ENCODE measurements at regions not wholly inside any gene's neighbourhood (a gene's known extent, or its start where the extent isn't known, plus 50 kb on each side); places are given as distances from the start of the nearest gene placed in this dataset.

DNA sequence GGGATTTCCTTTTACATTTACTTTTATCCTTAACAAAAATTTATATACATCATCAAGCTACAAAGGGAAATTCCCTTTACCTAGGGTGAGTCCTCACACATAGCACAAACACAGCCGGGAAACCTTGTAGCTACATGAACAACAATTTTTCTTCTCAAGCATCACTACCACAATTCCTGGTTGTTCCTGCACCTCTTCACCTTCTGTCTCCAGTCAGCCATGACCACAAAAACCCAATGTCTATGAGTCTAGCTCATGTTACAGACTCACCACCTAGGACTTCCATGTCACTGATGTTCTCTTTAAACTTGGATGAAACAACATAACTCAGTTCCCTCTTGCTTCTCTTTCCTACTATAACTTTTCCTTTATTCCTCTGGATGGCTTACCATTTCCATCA, 460.4 kb downstream of the MBD2 start:
- no peak for TF ChIP-seq CTCF (IDR thresholded peaks at IDR 0.05; ENCODE audit: insufficient read depth, low read depth, low read length)
- no peak for DNase-seq (ENCODE audit: low read depth)
- no peak overlapping the region for H3K4me3 ChIP-seq (ENCODE audit: low read depth, low read length)

GRCh38 chr18:53757328-53757727, 467.1 kb downstream of the MBD2 start:
- TF ChIP-seq CTCF (IDR thresholded peaks at IDR 0.05; ENCODE audit: insufficient read depth, low read depth, low read length): no peak
- DNase-seq (ENCODE audit: low read depth): no peak

DNA sequence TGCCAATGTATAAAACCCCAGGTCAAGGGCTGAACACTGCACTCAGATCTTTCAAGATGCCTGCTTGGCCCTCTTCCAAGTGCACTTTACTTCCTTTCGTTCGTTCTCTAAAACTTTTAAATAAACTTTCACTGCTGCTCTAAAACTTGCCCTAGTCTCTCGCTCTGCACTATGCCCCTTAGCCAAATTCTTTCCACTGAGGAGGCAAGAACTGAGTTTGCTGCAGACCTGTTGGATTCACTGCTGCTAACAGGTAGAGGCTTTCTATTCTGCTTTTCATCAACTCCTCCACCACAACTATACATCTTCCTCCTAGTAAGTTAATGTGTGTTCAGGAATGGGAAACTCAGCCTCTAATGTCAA, 467.9 kb downstream of the MBD2 start:
- TF ChIP-seq CTCF (IDR thresholded peaks at IDR 0.05; ENCODE audit: insufficient read depth, low read depth, low read length): no peak

More at GRCh38 chr18:53757328-53757727, 467.1 kb downstream of the MBD2 start:
- no peak overlapping the region for H3K4me3 ChIP-seq (ENCODE audit: low read depth, low read length)

GRCh38 chr18:53755914-53756609, 468.4 kb downstream of the MBD2 start:
- no peak for TF ChIP-seq CTCF (IDR thresholded peaks at IDR 0.05; ENCODE audit: insufficient read depth, low read depth, low read length)
- no peak for DNase-seq (ENCODE audit: low read depth)
- no peak overlapping the region for H3K4me3 ChIP-seq (ENCODE audit: low read depth, low read length)

More for the DNA sequence above, 467.9 kb downstream of the MBD2 start:
- DNase-seq (ENCODE audit: low read depth): no peak
- no peak overlapping the region for H3K4me3 ChIP-seq (ENCODE audit: low read depth, low read length)

- H3K4me3 ChIP-seq (ENCODE audit: low read depth, low read length): no peak overlapping the region
- no peak for TF ChIP-seq CTCF (IDR thresholded peaks at IDR 0.05; ENCODE audit: insufficient read depth, low read depth, low read length)
- DNase-seq (ENCODE audit: low read depth): no peak
These were observed 470.3 kb downstream of the MBD2 start for GRCh38 chr18:53754154-53754553.

DNA sequence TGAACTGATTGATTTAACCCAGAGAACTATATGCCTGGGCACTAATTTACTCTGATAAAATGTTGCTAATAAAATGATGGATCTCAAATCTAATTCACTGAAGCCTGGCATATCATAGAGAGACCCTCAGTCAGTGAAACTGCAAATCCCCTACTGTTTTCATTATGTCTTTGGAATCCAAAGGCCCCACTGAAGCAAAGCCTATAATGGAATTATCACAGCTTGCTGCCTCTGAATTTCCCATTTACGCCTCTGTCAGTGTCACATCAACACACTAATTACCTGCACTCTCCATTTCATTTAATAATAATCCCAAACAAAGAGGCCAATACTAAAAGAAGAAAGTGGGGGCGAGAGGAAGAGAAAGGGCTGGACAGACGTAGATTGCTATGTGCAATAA, 470.9 kb downstream of the MBD2 start:
- no peak for DNase-seq (ENCODE audit: low read depth)
- no peak for TF ChIP-seq CTCF (IDR thresholded peaks at IDR 0.05; ENCODE audit: insufficient read depth, low read depth, low read length)
- no peak overlapping the region for H3K4me3 ChIP-seq (ENCODE audit: low read depth, low read length)
